ENCODE measurements at regions not wholly inside any gene's neighbourhood (a gene's known extent, or its start where the extent isn't known, plus 50 kb on each side); places are given as distances from the start of the nearest gene placed in this dataset.

- CTCF ChIA-PET = no interaction called here
- intact Hi-C loops (cut with micrococcal nuclease; ENCODE audit: unreplicated experiment) = no loop called here
- Histone ChIP-seq H3K9me3 (ENCODE audit: low read depth, low read length, poor library complexity, severe bottlenecking) (peaks cover 61% of the 10 kb centered on the region), H3K36me3 (ENCODE audit: insufficient read depth, low read length, poor library complexity, severe bottlenecking) (no peaks in the 10 kb centered on the region), H3K27me3 (replicated peaks; ENCODE audit: insufficient read depth, low read depth, low read length, poor library complexity) (no peaks in the 10 kb centered on the region), H3K4me1 (ENCODE audit: insufficient read depth, low read length, poor library complexity, severe bottlenecking) (no peaks in the 10 kb centered on the region), H3K27ac (ENCODE audit: low read depth, low read length, poor library complexity, severe bottlenecking) (no peak overlapping the region), H3K4me3 (ENCODE audit: low read depth, low read length, poor library complexity, severe bottlenecking) (no peak overlapping the region)
- TF ChIP-seq EZH2 (IDR thresholded peaks at IDR 0.05; ENCODE audit: borderline replicate concordance, low read depth, low read length, poor library complexity, severe bottlenecking) = no peak
- TF ChIP-seq, protein P1, sequence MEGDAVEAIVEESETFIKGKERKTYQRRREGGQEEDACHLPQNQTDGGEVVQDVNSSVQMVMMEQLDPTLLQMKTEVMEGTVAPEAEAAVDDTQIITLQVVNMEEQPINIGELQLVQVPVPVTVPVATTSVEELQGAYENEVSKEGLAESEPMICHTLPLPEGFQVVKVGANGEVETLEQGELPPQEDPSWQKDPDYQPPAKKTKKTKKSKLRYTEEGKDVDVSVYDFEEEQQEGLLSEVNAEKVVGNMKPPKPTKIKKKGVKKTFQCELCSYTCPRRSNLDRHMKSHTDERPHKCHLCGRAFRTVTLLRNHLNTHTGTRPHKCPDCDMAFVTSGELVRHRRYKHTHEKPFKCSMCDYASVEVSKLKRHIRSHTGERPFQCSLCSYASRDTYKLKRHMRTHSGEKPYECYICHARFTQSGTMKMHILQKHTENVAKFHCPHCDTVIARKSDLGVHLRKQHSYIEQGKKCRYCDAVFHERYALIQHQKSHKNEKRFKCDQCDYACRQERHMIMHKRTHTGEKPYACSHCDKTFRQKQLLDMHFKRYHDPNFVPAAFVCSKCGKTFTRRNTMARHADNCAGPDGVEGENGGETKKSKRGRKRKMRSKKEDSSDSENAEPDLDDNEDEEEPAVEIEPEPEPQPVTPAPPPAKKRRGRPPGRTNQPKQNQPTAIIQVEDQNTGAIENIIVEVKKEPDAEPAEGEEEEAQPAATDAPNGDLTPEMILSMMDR (conservative IDR thresholded peaks at IDR 0.05; ENCODE audit: low read depth, low read length) = no peak
- BruUV-seq (replicated peaks) = no TSS peak
- POLR2A ChIA-PET (ENCODE audit: low non-redundant PET) = no interaction called here
- DNase-seq (ENCODE audit: low spot score) = no peak
These were observed 2038.0 kb downstream of the TP53TG3F start for GRCh38 chr16:35497399-35497798.

DNA sequence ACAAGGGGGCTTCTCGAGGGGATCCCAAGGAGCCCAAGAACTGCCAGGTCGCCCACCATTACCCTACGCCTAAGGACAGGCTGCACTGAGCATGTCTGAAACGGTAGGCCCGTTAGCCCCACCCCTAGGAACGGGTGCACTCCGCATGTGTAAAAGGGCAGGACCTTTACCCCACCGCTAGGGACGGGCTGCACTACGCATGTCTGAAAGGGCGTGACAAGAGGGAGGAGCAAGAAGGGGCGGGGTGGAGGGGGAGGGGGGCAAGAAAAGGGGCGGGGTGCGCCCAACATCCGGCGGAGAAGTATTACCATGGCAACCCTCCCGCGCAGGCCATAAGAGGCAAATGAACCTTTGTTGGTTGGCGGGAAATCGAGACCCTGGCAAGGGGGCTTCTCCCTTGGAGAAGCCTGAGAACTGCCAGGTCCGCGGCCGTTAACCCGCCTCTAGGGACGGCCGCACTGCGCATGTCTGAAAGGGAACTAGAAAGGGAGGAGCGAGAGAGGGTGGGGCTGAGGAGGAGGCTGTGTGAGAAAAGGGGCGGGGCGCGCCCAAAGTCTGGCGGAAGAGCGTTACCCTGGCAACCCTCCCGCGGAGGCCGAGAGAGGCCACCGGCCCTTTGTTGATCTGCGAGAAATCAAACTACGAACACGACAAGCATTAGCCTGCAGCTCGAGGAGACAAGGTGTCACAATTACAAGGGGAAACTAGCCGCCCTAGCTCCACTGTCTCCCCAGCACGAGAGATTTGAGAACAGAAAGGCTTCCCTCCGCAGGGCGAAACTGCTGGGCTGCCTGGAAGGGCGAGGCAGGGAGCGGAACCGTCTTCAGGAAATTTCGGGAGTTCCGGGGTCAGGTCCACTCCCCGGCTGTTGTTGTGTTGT is 2046.8 kb downstream of the TP53TG3F start:
- TF ChIP-seq, protein P1 (conservative IDR thresholded peaks at IDR 0.05; ENCODE audit: low read depth, low read length) = no peak
- TF ChIP-seq EZH2 (IDR thresholded peaks at IDR 0.05; ENCODE audit: borderline replicate concordance, low read depth, low read length, poor library complexity, severe bottlenecking) = no peak
- peaks cover 41% of the 10 kb centered on the region for H3K9me3 ChIP-seq (ENCODE audit: low read depth, low read length, poor library complexity, severe bottlenecking)
- intact Hi-C loops (cut with micrococcal nuclease; ENCODE audit: unreplicated experiment) = loop anchor here (10.0 kb wide), 1 partner anchor 279 kb away; no protein-coding TSS in a partner anchor
- H3K27me3 ChIP-seq (replicated peaks; ENCODE audit: insufficient read depth, low read depth, low read length, poor library complexity) = no peaks in the 10 kb centered on the region
- H3K4me3 ChIP-seq (ENCODE audit: low read depth, low read length, poor library complexity, severe bottlenecking) = no peak overlapping the region
- ChIA-PET CTCF (no interaction called here), POLR2A (ENCODE audit: low non-redundant PET) (no interaction called here)
- DNase-seq (ENCODE audit: low spot score) = no peak
- H3K4me1 ChIP-seq (ENCODE audit: insufficient read depth, low read length, poor library complexity, severe bottlenecking) = no peaks in the 10 kb centered on the region
- no TSS peak for BruUV-seq (replicated peaks)
- H3K27ac ChIP-seq (ENCODE audit: low read depth, low read length, poor library complexity, severe bottlenecking) = no peak overlapping the region
- H3K36me3 ChIP-seq (ENCODE audit: insufficient read depth, low read length, poor library complexity, severe bottlenecking) = no peaks in the 10 kb centered on the region

DNA sequence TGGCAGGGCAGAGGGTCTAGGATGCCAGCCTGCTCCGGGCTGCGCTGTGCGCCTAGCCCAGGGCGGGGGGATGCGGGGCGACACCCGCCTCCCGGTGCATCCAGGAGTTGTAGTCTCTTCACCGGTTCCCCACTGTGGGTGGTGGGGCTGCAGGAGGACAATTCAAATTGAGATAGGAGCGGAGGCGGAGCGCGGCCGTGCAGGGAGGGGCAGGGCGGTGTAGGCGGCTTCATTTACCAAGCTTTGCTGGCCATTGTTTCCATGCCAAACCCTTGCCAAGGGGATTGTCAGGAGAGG is 2047.4 kb downstream of the TP53TG3F start:
- TF ChIP-seq EZH2 (IDR thresholded peaks at IDR 0.05; ENCODE audit: borderline replicate concordance, low read depth, low read length, poor library complexity, severe bottlenecking) = no peak
- TF ChIP-seq, protein P1 (conservative IDR thresholded peaks at IDR 0.05; ENCODE audit: low read depth, low read length) = no peak
- BruUV-seq (replicated peaks) = no TSS peak
- Histone ChIP-seq H3K9me3 (ENCODE audit: low read depth, low read length, poor library complexity, severe bottlenecking) (peaks cover 40% of the 10 kb centered on the region), H3K4me1 (ENCODE audit: insufficient read depth, low read length, poor library complexity, severe bottlenecking) (no peaks in the 10 kb centered on the region), H3K27ac (ENCODE audit: low read depth, low read length, poor library complexity, severe bottlenecking) (no peak overlapping the region), H3K36me3 (ENCODE audit: insufficient read depth, low read length, poor library complexity, severe bottlenecking) (no peaks in the 10 kb centered on the region), H3K4me3 (ENCODE audit: low read depth, low read length, poor library complexity, severe bottlenecking) (no peak overlapping the region), H3K27me3 (replicated peaks; ENCODE audit: insufficient read depth, low read depth, low read length, poor library complexity) (no peaks in the 10 kb centered on the region)
- POLR2A ChIA-PET (ENCODE audit: low non-redundant PET) = no interaction called here
- CTCF ChIA-PET = no interaction called here
- intact Hi-C loops (cut with micrococcal nuclease; ENCODE audit: unreplicated experiment) = loop anchor here (10.0 kb wide), 1 partner anchor 278 kb away; no protein-coding TSS in a partner anchor
- DNase-seq (ENCODE audit: low spot score) = no peak
